ENCODE measurements at regions not wholly inside any gene's neighbourhood (a gene's known extent, or its start where the extent isn't known, plus 50 kb on each side); places are given as distances from the start of the nearest gene placed in this dataset.

DNA sequence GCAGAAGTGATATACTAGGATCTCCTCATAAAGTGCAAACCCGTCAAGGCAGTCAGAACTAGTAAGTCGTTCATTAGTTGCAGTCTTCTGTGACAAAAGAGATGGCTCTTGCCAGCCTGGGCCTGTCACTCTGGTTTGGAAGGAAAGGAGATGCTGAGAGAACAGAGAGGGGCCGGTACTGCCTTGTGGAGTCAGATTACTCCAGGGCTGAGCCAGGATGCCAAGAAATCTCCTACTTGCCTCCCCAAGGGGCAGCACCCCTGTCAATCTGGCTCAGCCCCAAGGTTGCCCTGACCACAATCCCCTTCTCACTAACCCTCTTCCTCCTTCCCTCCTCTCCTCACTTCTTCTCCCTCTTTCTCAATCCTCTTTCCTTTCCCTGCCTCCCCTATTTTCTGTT lies 62.9 kb upstream of the ASPRV1 start:
- Histone ChIP-seq H2BK15ac (ENCODE audit: low read length) (no peak overlapping the region), H3K4me1 (ENCODE audit: control insufficient read depth in 2 of 2, insufficient read depth in 1 of 2, low read depth in 1 of 2, low read length in 2 of 2) (peaks cover 0 to 5% of the 10 kb centered on the region in 2 donors), H3K4me3 (ENCODE audit: low read length in 2 of 2) (no peak overlapping the region), H3K36me3 (replicated peaks in 1 of 2; ENCODE audit: control insufficient read depth in 2 of 2, insufficient read depth in 2 of 2, low read length in 2 of 2) (peaks cover 2 to 44% of the 10 kb centered on the region in 2 donors), H3K9ac (ENCODE audit: low read depth, low read length, poor library complexity) (peak overlapping the region; percentile 53), H3K79me1 (ENCODE audit: low read depth, low read length) (no peaks in the 10 kb centered on the region), H3K27ac (replicated peaks; ENCODE audit: low read length) (peak overlapping the region; percentile 32), H4K91ac (ENCODE audit: low read depth, low read length, poor library complexity) (no peak overlapping the region), H3K4ac (ENCODE audit: low read length) (no peak overlapping the region), H3K18ac (ENCODE audit: low read length) (no peak overlapping the region), H4K8ac (ENCODE audit: low read depth, low read length) (no peak overlapping the region), H2BK12ac (ENCODE audit: low read length) (no peak overlapping the region), H2AFZ (ENCODE audit: low read length) (no peak overlapping the region), H3K4me2 (ENCODE audit: insufficient read depth, low read length, poor library complexity, severe bottlenecking) (no peak overlapping the region), H3K14ac (ENCODE audit: low read length) (no peak overlapping the region), H2AK5ac (ENCODE audit: low read depth, low read length) (no peak overlapping the region), H3K23ac (ENCODE audit: low read depth, low read length, poor library complexity) (no peak overlapping the region), H2BK120ac (ENCODE audit: low read depth, low read length) (no peak overlapping the region), H3K9me3 (replicated peaks in 1 of 2; ENCODE audit: control insufficient read depth in 2 of 2, insufficient read depth in 1 of 2, low read depth in 1 of 2, low read length in 2 of 2) (no peaks in the 10 kb centered on the region), H3K27me3 (ENCODE audit: control insufficient read depth in 3 of 3, insufficient read depth in 3 of 3, low read depth in 1 of 3, low read length in 3 of 3) (no peaks in the 10 kb centered on the region), H2BK5ac (ENCODE audit: low read length) (no peak overlapping the region)
- no CpG with 5 or more reads among the region's 3 CpGs for WGBS, 2 donors (ENCODE audit: extremely low coverage in 2 of 2, insufficient read length in 2 of 2, insufficient replicate concordance in 1 of 2)
- peak; percentile 20 for DNase-seq (ENCODE audit: low spot score)

DNA sequence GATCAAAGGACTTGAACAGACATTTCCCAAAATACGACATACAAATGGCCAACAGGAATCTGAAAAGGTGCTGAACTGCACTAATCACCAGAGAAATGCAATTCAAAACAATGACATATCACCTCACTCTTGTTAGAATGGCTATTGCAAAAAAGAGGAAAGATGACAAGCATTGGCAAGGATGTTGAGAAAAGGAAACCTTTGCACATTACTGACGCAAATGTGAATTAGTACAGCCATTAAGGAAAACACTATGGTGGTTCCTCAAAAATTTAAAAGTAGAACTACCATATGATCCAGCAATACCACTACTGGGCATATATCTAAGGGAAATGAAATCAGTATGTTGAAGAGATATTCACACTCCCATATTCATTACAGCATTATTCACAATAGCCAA lies 57.7 kb upstream of the ASPRV1 start:
- DNase-seq (ENCODE audit: low spot score) = no peak
- no peak overlapping the region for H2AFZ ChIP-seq (ENCODE audit: low read length)
- H3K27ac ChIP-seq (replicated peaks; ENCODE audit: low read length) = no peak overlapping the region
- H2AK5ac ChIP-seq (ENCODE audit: low read depth, low read length) = no peak overlapping the region
- H3K9ac ChIP-seq (ENCODE audit: low read depth, low read length, poor library complexity) = no peak overlapping the region
- no peak overlapping the region for H3K18ac ChIP-seq (ENCODE audit: low read length)
- H3K9me3 ChIP-seq (replicated peaks in 1 of 2; ENCODE audit: control insufficient read depth in 2 of 2, insufficient read depth in 1 of 2, low read depth in 1 of 2, low read length in 2 of 2) = peaks cover 2 to 34% of the 10 kb centered on the region in 2 donors
- H2BK5ac ChIP-seq (ENCODE audit: low read length) = no peak overlapping the region
- H3K4me3 ChIP-seq (ENCODE audit: low read length in 2 of 2) = no peak overlapping the region
- no peaks in the 10 kb centered on the region for H3K79me1 ChIP-seq (ENCODE audit: low read depth, low read length)
- no peak overlapping the region for H4K91ac ChIP-seq (ENCODE audit: low read depth, low read length, poor library complexity)
- no peak overlapping the region for H4K8ac ChIP-seq (ENCODE audit: low read depth, low read length)
- H3K36me3 ChIP-seq (replicated peaks in 1 of 2; ENCODE audit: control insufficient read depth in 2 of 2, insufficient read depth in 2 of 2, low read length in 2 of 2) = peaks cover 2 to 41% of the 10 kb centered on the region in 2 donors
- no peak overlapping the region for H2BK120ac ChIP-seq (ENCODE audit: low read depth, low read length)
- H3K27me3 ChIP-seq (ENCODE audit: control insufficient read depth in 3 of 3, insufficient read depth in 3 of 3, low read depth in 1 of 3, low read length in 3 of 3) = no peaks in the 10 kb centered on the region
- H3K4me1 ChIP-seq (ENCODE audit: control insufficient read depth in 2 of 2, insufficient read depth in 1 of 2, low read depth in 1 of 2, low read length in 2 of 2) = no peaks in the 10 kb centered on the region
- no peak overlapping the region for H2BK15ac ChIP-seq (ENCODE audit: low read length)
- WGBS, 2 donors (ENCODE audit: extremely low coverage in 2 of 2, insufficient read length in 2 of 2, insufficient replicate concordance in 1 of 2) = no CpG with 5 or more reads among the region's 2 CpGs
- H3K4me2 ChIP-seq (ENCODE audit: insufficient read depth, low read length, poor library complexity, severe bottlenecking) = no peak overlapping the region
- H3K23ac ChIP-seq (ENCODE audit: low read depth, low read length, poor library complexity) = no peak overlapping the region
- no peak overlapping the region for H2BK12ac ChIP-seq (ENCODE audit: low read length)
- H3K4ac ChIP-seq (ENCODE audit: low read length) = no peak overlapping the region
- no peak overlapping the region for H3K14ac ChIP-seq (ENCODE audit: low read length)

GRCh38 chr2:70017962-70018361 lies 56.5 kb upstream of the ASPRV1 start:
- H4K91ac ChIP-seq (ENCODE audit: low read depth, low read length, poor library complexity) = no peak overlapping the region
- H3K27me3 ChIP-seq (ENCODE audit: control insufficient read depth in 3 of 3, insufficient read depth in 3 of 3, low read depth in 1 of 3, low read length in 3 of 3) = no peaks in the 10 kb centered on the region
- no peak overlapping the region for H2BK15ac ChIP-seq (ENCODE audit: low read length)
- no peak overlapping the region for H2BK12ac ChIP-seq (ENCODE audit: low read length)
- no peak overlapping the region for H3K14ac ChIP-seq (ENCODE audit: low read length)
- H3K4me1 ChIP-seq (ENCODE audit: control insufficient read depth in 2 of 2, insufficient read depth in 1 of 2, low read depth in 1 of 2, low read length in 2 of 2) = no peaks in the 10 kb centered on the region
- no peak overlapping the region for H3K18ac ChIP-seq (ENCODE audit: low read length)
- H4K8ac ChIP-seq (ENCODE audit: low read depth, low read length) = no peak overlapping the region
- H3K79me1 ChIP-seq (ENCODE audit: low read depth, low read length) = no peaks in the 10 kb centered on the region
- H3K36me3 ChIP-seq (replicated peaks in 1 of 2; ENCODE audit: control insufficient read depth in 2 of 2, insufficient read depth in 2 of 2, low read length in 2 of 2) = peaks cover 2 to 42% of the 10 kb centered on the region in 2 donors
- H2BK120ac ChIP-seq (ENCODE audit: low read depth, low read length) = no peak overlapping the region
- no peak overlapping the region for H3K4ac ChIP-seq (ENCODE audit: low read length)
- peaks cover 2 to 34% of the 10 kb centered on the region in 2 donors for H3K9me3 ChIP-seq (replicated peaks in 1 of 2; ENCODE audit: control insufficient read depth in 2 of 2, insufficient read depth in 1 of 2, low read depth in 1 of 2, low read length in 2 of 2)
- no peak overlapping the region for H3K4me2 ChIP-seq (ENCODE audit: insufficient read depth, low read length, poor library complexity, severe bottlenecking)
- WGBS, 2 donors (ENCODE audit: extremely low coverage in 2 of 2, insufficient read length in 2 of 2, insufficient replicate concordance in 1 of 2) = no CpG with 5 or more reads among the region's 8 CpGs
- no peak overlapping the region for H3K9ac ChIP-seq (ENCODE audit: low read depth, low read length, poor library complexity)
- H3K23ac ChIP-seq (ENCODE audit: low read depth, low read length, poor library complexity) = no peak overlapping the region
- H3K4me3 ChIP-seq (ENCODE audit: low read length in 2 of 2) = no peak overlapping the region
- H2BK5ac ChIP-seq (ENCODE audit: low read length) = no peak overlapping the region
- no peak overlapping the region for H3K27ac ChIP-seq (replicated peaks; ENCODE audit: low read length)
- no peak for DNase-seq (ENCODE audit: low spot score)
- no peak overlapping the region for H2AK5ac ChIP-seq (ENCODE audit: low read depth, low read length)
- no peak overlapping the region for H2AFZ ChIP-seq (ENCODE audit: low read length)

DNA sequence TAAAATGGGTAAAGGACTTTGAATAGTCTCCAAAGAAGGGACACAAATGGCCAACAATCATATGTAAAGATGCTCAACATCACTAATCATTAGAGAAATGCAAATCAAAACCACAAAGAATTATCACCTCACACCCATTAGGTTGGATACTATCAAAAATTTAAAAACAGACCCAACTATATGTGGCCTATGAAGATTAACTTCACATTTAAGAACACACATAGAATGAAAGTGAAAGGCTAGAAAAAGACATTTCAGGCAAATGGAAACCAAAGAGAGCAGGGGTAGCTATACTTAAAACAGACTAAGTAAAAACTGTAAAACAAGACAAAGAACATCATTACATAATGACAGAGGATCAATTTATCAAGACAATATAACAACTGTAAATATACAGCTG lies 53.5 kb upstream of the ASPRV1 start:
- no peak overlapping the region for H3K14ac ChIP-seq (ENCODE audit: low read length)
- H3K9me3 ChIP-seq (replicated peaks in 1 of 2; ENCODE audit: control insufficient read depth in 2 of 2, insufficient read depth in 1 of 2, low read depth in 1 of 2, low read length in 2 of 2) = peaks cover 2 to 34% of the 10 kb centered on the region in 2 donors
- H2AK5ac ChIP-seq (ENCODE audit: low read depth, low read length) = no peak overlapping the region
- no peak overlapping the region for H2BK120ac ChIP-seq (ENCODE audit: low read depth, low read length)
- no peak overlapping the region for H4K91ac ChIP-seq (ENCODE audit: low read depth, low read length, poor library complexity)
- H3K23ac ChIP-seq (ENCODE audit: low read depth, low read length, poor library complexity) = no peak overlapping the region
- H2BK5ac ChIP-seq (ENCODE audit: low read length) = no peak overlapping the region
- H3K9ac ChIP-seq (ENCODE audit: low read depth, low read length, poor library complexity) = no peak overlapping the region
- H3K79me1 ChIP-seq (ENCODE audit: low read depth, low read length) = no peaks in the 10 kb centered on the region
- H3K36me3 ChIP-seq (replicated peaks in 1 of 2; ENCODE audit: control insufficient read depth in 2 of 2, insufficient read depth in 2 of 2, low read length in 2 of 2) = peaks cover 0 to 36% of the 10 kb centered on the region in 2 donors
- H3K27ac ChIP-seq (replicated peaks; ENCODE audit: low read length) = no peak overlapping the region
- no peaks in the 10 kb centered on the region for H3K4me1 ChIP-seq (ENCODE audit: control insufficient read depth in 2 of 2, insufficient read depth in 1 of 2, low read depth in 1 of 2, low read length in 2 of 2)
- DNase-seq (ENCODE audit: low spot score) = no peak
- no peak overlapping the region for H3K4me3 ChIP-seq (ENCODE audit: low read length in 2 of 2)
- no peaks in the 10 kb centered on the region for H3K27me3 ChIP-seq (ENCODE audit: control insufficient read depth in 3 of 3, insufficient read depth in 3 of 3, low read depth in 1 of 3, low read length in 3 of 3)
- no peak overlapping the region for H2AFZ ChIP-seq (ENCODE audit: low read length)
- H4K8ac ChIP-seq (ENCODE audit: low read depth, low read length) = no peak overlapping the region
- no peak overlapping the region for H2BK12ac ChIP-seq (ENCODE audit: low read length)
- H3K4ac ChIP-seq (ENCODE audit: low read length) = no peak overlapping the region
- no peak overlapping the region for H3K18ac ChIP-seq (ENCODE audit: low read length)
- H3K4me2 ChIP-seq (ENCODE audit: insufficient read depth, low read length, poor library complexity, severe bottlenecking) = no peak overlapping the region
- no peak overlapping the region for H2BK15ac ChIP-seq (ENCODE audit: low read length)

Measured in neuronal stem cell (in vitro differentiated cells).